B cell (primary cell): ENCODE measurements at regions not wholly inside any gene's neighbourhood (a gene's known extent, or its start where the extent isn't known, plus 50 kb on each side); places are given as distances from the start of the nearest gene placed in this dataset.

Experiments
- ATAC-seq: fragments of 200-7000 bp; cut with Tn5 transposase; one replicate; pipeline ENCODE4 v1.10.0; 2021; ENCODE audit warnings: low read depth, mild to moderate bottlenecking, moderate number of reproducible peaks, moderate library complexity
- CTCF ChIA-PET: fragments of 350-600 bp; sonication (Branson Sonifier 250); formaldehyde crosslinking; loops from one replicate; lab custom pipeline; 2021; ENCODE audit warnings: antibody characterized with exemption, inconsistent platforms; lab: Charles Lee
- POLR2A ChIA-PET: fragments of 350-600 bp; sonication (Branson Sonifier 250); formaldehyde crosslinking; loops from one replicate; lab custom pipeline; 2021; ENCODE audit warnings: antibody characterized with exemption; lab: Charles Lee
- DNase-seq: peaks from one replicate; pipeline ENCODE4 v3.0.0; 2013
- H2AFZ ChIP-seq: 2 replicates; pipeline ENCODE4 v1.6.1; 2012; ENCODE audit warnings: mild to moderate bottlenecking, low read depth, low read length; ENCODE audit not compliant: insufficient read depth, poor library complexity, severe bottlenecking
- H3K27ac ChIP-seq, 2 donors: 1 replicate in 1 of 2; 2 replicates in 1 of 2; pipeline ENCODE4 v1.5.1; 2012 to 2013; ENCODE audit warnings: low read length in 2 of 2, mild to moderate bottlenecking in 2 of 2, moderate library complexity in 1 of 2
- H3K27me3 ChIP-seq, 4 experiments: fragments of 200-600 bp in 1 of 4; sonication (generic) in 1 of 4; replicated peaks in 1 of 4; 1 replicate in 2 of 4; 2 replicates in 2 of 4; pipeline versions ENCODE4 v1.6.1 to v1.7.0; 2013 to 2016; ENCODE audit warnings: low read length in 3 of 4, mild to moderate bottlenecking in 2 of 4, mixed read lengths in 1 of 4, moderate library complexity in 1 of 4; ENCODE audit not compliant: insufficient read depth in 4 of 4, control insufficient read depth in 3 of 4; ENCODE audit errors: control extremely low read depth in 1 of 4
- H3K36me3 ChIP-seq, 2 experiments: replicated peaks in 1 of 2; 1 replicate in 1 of 2; 2 replicates in 1 of 2; pipeline versions ENCODE4 v1.6.1 to v1.7.1; 2013; ENCODE audit warnings: low read length in 1 of 2; ENCODE audit not compliant: insufficient read depth in 2 of 2, control insufficient read depth in 1 of 2; ENCODE audit errors: control extremely low read depth in 1 of 2, extremely low read depth in 1 of 2
- H3K4me1 ChIP-seq, 2 donors: fragments of 200-600 bp in 1 of 2; sonication (generic) in 1 of 2; 1 replicate in 1 of 2; 2 replicates in 1 of 2; pipeline versions ENCODE4 v1.5.1 to v1.6.1; 2013 to 2017; ENCODE audit warnings: low read length in 2 of 2; ENCODE audit not compliant: control insufficient read depth in 2 of 2, insufficient read depth in 2 of 2
- H3K4me2 ChIP-seq: replicated peaks from 2 replicates; pipeline ENCODE3; 2012; ENCODE audit warnings: mild to moderate bottlenecking, low read depth, low read length; ENCODE audit not compliant: poor library complexity, severe bottlenecking
- H3K4me3 ChIP-seq, 5 experiments: fragments of 200-600 bp in 1 of 5; sonication (generic) in 1 of 5; 1 replicate in 3 of 5; 2 replicates in 2 of 5; pipeline versions ENCODE4 v1.5.1 to v1.7.0; 2011 to 2016; ENCODE audit warnings: low read length in 4 of 5, mild to moderate bottlenecking in 4 of 5, low read depth in 2 of 5, control low read depth in 1 of 5, moderate library complexity in 1 of 5; ENCODE audit not compliant: insufficient read depth in 1 of 5; ENCODE audit errors: control extremely low read depth in 1 of 5, extremely low read depth in 1 of 5
- H3K79me2 ChIP-seq: fragments of 200-600 bp; sonication (generic); one replicate; pipeline ENCODE4 v1.6.0; 2016; ENCODE audit warnings: low read length; ENCODE audit not compliant: control insufficient read depth, insufficient read depth
- H3K9ac ChIP-seq: fragments of 200-600 bp; sonication (generic); 2 replicates; pipeline ENCODE4 v1.6.1; 2017; ENCODE audit warnings: mild to moderate bottlenecking, low read length, moderate library complexity
- H3K9me3 ChIP-seq, 3 donors: one replicate each; pipeline versions ENCODE4 v1.6.1 to v1.7.1; 2013; ENCODE audit warnings: low read length in 2 of 3; ENCODE audit not compliant: control insufficient read depth in 2 of 3, insufficient read depth in 1 of 3; ENCODE audit errors: control extremely low read depth in 1 of 3
- H4K20me1 ChIP-seq: 2 replicates; pipeline ENCODE4 v1.6.0; 2012; ENCODE audit warnings: mild to moderate bottlenecking, low read length; ENCODE audit not compliant: insufficient read depth, control insufficient read depth, poor library complexity, severe bottlenecking
- H3K27ac Mint-ChIP-seq: one replicate; pipeline ENCODE4 v1.8.0; 2021; ENCODE audit warnings: mixed read lengths
- H3K27me3 Mint-ChIP-seq: one replicate; pipeline ENCODE4 v1.8.0; 2021; ENCODE audit warnings: mixed read lengths
- H3K4me1 Mint-ChIP-seq: one replicate; pipeline ENCODE4 v1.8.0; 2021; ENCODE audit warnings: mixed read lengths
- H3K4me3 Mint-ChIP-seq: one replicate; pipeline ENCODE4 v1.8.0; 2021; ENCODE audit warnings: mixed read lengths
- H3K9me3 Mint-ChIP-seq: one replicate; pipeline ENCODE4 v1.8.0; 2022; ENCODE audit warnings: mixed read lengths; ENCODE audit not compliant: insufficient read depth
- CTCF ChIP-seq: fragments of 200-600 bp; IDR thresholded peaks from one replicate; pipeline ENCODE4 v1.8.0; 2022; ENCODE audit warnings: antibody characterized with exemption, mild to moderate bottlenecking
- EZH2 ChIP-seq: IDR thresholded peaks from 2 replicates; pipeline ENCODE4 v1.6.1; 2012; ENCODE audit warnings: borderline replicate concordance, low read depth, mild to moderate bottlenecking, moderate library complexity, low read length; ENCODE audit not compliant: insufficient read depth, poor library complexity, severe bottlenecking
- WGBS: methylation state at CpG from one replicate; pipeline ENCODE4 v1.1.5; 2013; ENCODE audit warnings: missing lambda C conversion rate; ENCODE audit not compliant: insufficient coverage; 5-methylcytosine and 5-hydroxymethylcytosine counted together
- intact Hi-C: fragments of 100-400 bp; cut with micrococcal nuclease; formaldehyde crosslinking; loops from one replicate; pipeline ENCODE4 v1.10.0; 2022

- peaks cover 8 to 31% (median 22%) of the 10 kb centered on the region in 3 donors for H3K9me3 ChIP-seq
- no peak overlapping the region for H3K27ac Mint-ChIP-seq
- no peak for ATAC-seq
- H3K27ac ChIP-seq: peak overlapping the region; percentile 96 to 98
- peaks cover 18% of the 10 kb centered on the region for H3K4me1 Mint-ChIP-seq
- no peak overlapping the region for H2AFZ ChIP-seq
- H3K4me2 ChIP-seq: peak overlapping the region; percentile 85
- ChIA-PET POLR2A (interaction anchor here (0.6 to 1.0 kb wide), 2 partner anchors 574 to 591 kb away, joined by 3 read pairs; no protein-coding TSS in a partner anchor), CTCF (interaction anchor here (1.0 to 1.5 kb wide), 3 partner anchors 36 to 94 kb away, joined by 3 to 4 read pairs (median 4); no protein-coding TSS in a partner anchor)
- H3K36me3 ChIP-seq: peaks cover 7 to 19% of the 10 kb centered on the region in 2 experiments
- peaks cover 67% of the 10 kb centered on the region for H3K79me2 ChIP-seq
- peak overlapping the region; percentile 98 for H3K9ac ChIP-seq
- no peak overlapping the region for H3K4me3 Mint-ChIP-seq
- peaks cover 9% of the 10 kb centered on the region for H3K9me3 Mint-ChIP-seq
- intact Hi-C loops: no loop called here
- TF ChIP-seq EZH2 (no peak), CTCF (no peak)
- H4K20me1 ChIP-seq: no peaks in the 10 kb centered on the region
- no CpG with 5 or more reads among the region's 2 CpGs for WGBS
- DNase-seq: peak; percentile 67
- H3K27me3 Mint-ChIP-seq: no peaks in the 10 kb centered on the region
- H3K4me1 ChIP-seq: peaks cover 33 to 48% of the 10 kb centered on the region in 2 donors
- peak overlapping the region; percentile 68 to 89 (median 84) for H3K4me3 ChIP-seq
- no peaks in the 10 kb centered on the region for H3K27me3 ChIP-seq
Observed at GRCh38 chr3:40624189-40624769, 99.5 kb downstream of the ZNF621 start.

GRCh38 chr3:40627095-40627494 lies 102.3 kb downstream of the ZNF621 start:
- peaks cover 9% of the 10 kb centered on the region for H3K9me3 Mint-ChIP-seq
- Histone ChIP-seq H3K4me2 (no peak overlapping the region), H3K9ac (no peak overlapping the region), H3K4me3 (no peak overlapping the region), H3K9me3 (peaks cover 12 to 59% (median 46%) of the 10 kb centered on the region in 3 donors), H2AFZ (no peak overlapping the region), H4K20me1 (no peaks in the 10 kb centered on the region), H3K4me1 (peaks cover 33 to 39% of the 10 kb centered on the region in 2 donors), H3K27me3 (no peaks in the 10 kb centered on the region), H3K36me3 (peaks cover 13 to 47% of the 10 kb centered on the region in 2 experiments), H3K27ac (no peak overlapping the region), H3K79me2 (peaks cover 85% of the 10 kb centered on the region)
- ATAC-seq (no peak), DNase-seq (no peak)
- H3K27ac Mint-ChIP-seq: no peak overlapping the region
- no peaks in the 10 kb centered on the region for H3K27me3 Mint-ChIP-seq
- TF ChIP-seq CTCF (no peak), EZH2 (no peak)
- intact Hi-C loops: loop anchor here (5.0 kb wide), 1 partner anchor 45 kb away; no protein-coding TSS in a partner anchor
- CTCF ChIA-PET: no interaction called here
- POLR2A ChIA-PET: no interaction called here
- WGBS: no CpG with 5 or more reads among the region's 1 CpG
- H3K4me1 Mint-ChIP-seq: peaks cover 9% of the 10 kb centered on the region
- H3K4me3 Mint-ChIP-seq: peak overlapping the region; percentile 12
